ENCODE measurements at regions not wholly inside any gene's neighbourhood (a gene's known extent, or its start where the extent isn't known, plus 50 kb on each side); places are given as distances from the start of the nearest gene placed in this dataset.
"Not testable (repeated sequence)": the region's sequence is repeated elsewhere in the genome, so short reads cannot be mapped to it uniquely, and the experiment has no call there.

- Histone ChIP-seq H3F3A (ENCODE audit: control insufficient read depth, insufficient read depth) (no peaks in the 10 kb centered on the region), H3K4me2 (ENCODE audit: low read length) (no peak overlapping the region), H3K79me2 (ENCODE audit: control insufficient read depth, low read length) (no peaks in the 10 kb centered on the region), H3K27me3 (ENCODE audit: control insufficient read depth, low read length) (no peaks in the 10 kb centered on the region), H3K9me3 (ENCODE audit: control insufficient read depth, insufficient read depth, low read length) (no peaks in the 10 kb centered on the region), H3K4me3 (ENCODE audit: low read length) (no peak overlapping the region), H3K27ac (ENCODE audit: low read depth, low read length) (no peak overlapping the region), H3K9me2 (replicated peaks; ENCODE audit: control insufficient read depth, low read length) (no peaks in the 10 kb centered on the region), H4K20me1 (ENCODE audit: control insufficient read depth, insufficient read depth, low read depth, low read length) (no peaks in the 10 kb centered on the region), H3K4me1 (ENCODE audit: control insufficient read depth, low read length) (no peaks in the 10 kb centered on the region), H3K36me3 (ENCODE audit: control insufficient read depth, low read length) (no peaks in the 10 kb centered on the region)
- TF ChIP-seq CTCF (IDR thresholded peaks at IDR 0.05; ENCODE audit: low read depth, low read length, poor library complexity, severe bottlenecking) = no peak
- TF ChIP-seq EZH2phosphoT487 (IDR thresholded peaks at IDR 0.05; ENCODE audit: borderline replicate concordance, low read length) = no peak
Measured at GRCh38 chr4:55272102-55272501, 73.9 kb upstream of the SRD5A3 start.

- H3K4me3 ChIP-seq (ENCODE audit: low read length) = no peak overlapping the region
- no peaks in the 10 kb centered on the region for H3K27me3 ChIP-seq (ENCODE audit: control insufficient read depth, low read length)
- H3K9me3 ChIP-seq (ENCODE audit: control insufficient read depth, insufficient read depth, low read length) = no peaks in the 10 kb centered on the region
- H4K20me1 ChIP-seq (ENCODE audit: control insufficient read depth, insufficient read depth, low read depth, low read length) = no peaks in the 10 kb centered on the region
- no peak overlapping the region for H3K4me2 ChIP-seq (ENCODE audit: low read length)
- H3K79me2 ChIP-seq (ENCODE audit: control insufficient read depth, low read length) = no peaks in the 10 kb centered on the region
- TF ChIP-seq EZH2phosphoT487 (IDR thresholded peaks at IDR 0.05; ENCODE audit: borderline replicate concordance, low read length) (no peak), CTCF (IDR thresholded peaks at IDR 0.05; ENCODE audit: low read depth, low read length, poor library complexity, severe bottlenecking) (no peak)
- no peaks in the 10 kb centered on the region for H3K4me1 ChIP-seq (ENCODE audit: control insufficient read depth, low read length)
- H3K36me3 ChIP-seq (ENCODE audit: control insufficient read depth, low read length) = no peaks in the 10 kb centered on the region
- no peaks in the 10 kb centered on the region for H3F3A ChIP-seq (ENCODE audit: control insufficient read depth, insufficient read depth)
- H3K9me2 ChIP-seq (replicated peaks; ENCODE audit: control insufficient read depth, low read length) = no peaks in the 10 kb centered on the region
- no peak overlapping the region for H3K27ac ChIP-seq (ENCODE audit: low read depth, low read length)
Measured at GRCh38 chr4:55272589-55272988, 73.5 kb upstream of the SRD5A3 start.

GRCh38 chr4:55277011-55277410 is 69.0 kb upstream of the SRD5A3 start:
- H3K9me2 ChIP-seq (replicated peaks; ENCODE audit: control insufficient read depth, low read length) = no peaks in the 10 kb centered on the region
- no peaks in the 10 kb centered on the region for H3K27me3 ChIP-seq (ENCODE audit: control insufficient read depth, low read length)
- H3F3A ChIP-seq (ENCODE audit: control insufficient read depth, insufficient read depth) = no peaks in the 10 kb centered on the region
- H4K20me1 ChIP-seq (ENCODE audit: control insufficient read depth, insufficient read depth, low read depth, low read length) = no peaks in the 10 kb centered on the region
- H3K36me3 ChIP-seq (ENCODE audit: control insufficient read depth, low read length) = no peaks in the 10 kb centered on the region
- H3K4me2 ChIP-seq (ENCODE audit: low read length) = no peak overlapping the region
- no peak overlapping the region for H3K4me3 ChIP-seq (ENCODE audit: low read length)
- H3K9me3 ChIP-seq (ENCODE audit: control insufficient read depth, insufficient read depth, low read length) = no peaks in the 10 kb centered on the region
- no peaks in the 10 kb centered on the region for H3K79me2 ChIP-seq (ENCODE audit: control insufficient read depth, low read length)
- H3K27ac ChIP-seq (ENCODE audit: low read depth, low read length) = no peak overlapping the region
- TF ChIP-seq CTCF (IDR thresholded peaks at IDR 0.05; ENCODE audit: low read depth, low read length, poor library complexity, severe bottlenecking) = no peak
- no peak for TF ChIP-seq EZH2phosphoT487 (IDR thresholded peaks at IDR 0.05; ENCODE audit: borderline replicate concordance, low read length)
- no peaks in the 10 kb centered on the region for H3K4me1 ChIP-seq (ENCODE audit: control insufficient read depth, low read length)

GRCh38 chr4:55278316-55278715 is 67.7 kb upstream of the SRD5A3 start:
- Histone ChIP-seq H3K9me3 (ENCODE audit: control insufficient read depth, insufficient read depth, low read length) (no peaks in the 10 kb centered on the region), H3K4me2 (ENCODE audit: low read length) (no peak overlapping the region), H3K27me3 (ENCODE audit: control insufficient read depth, low read length) (no peaks in the 10 kb centered on the region), H3K9me2 (replicated peaks; ENCODE audit: control insufficient read depth, low read length) (no peaks in the 10 kb centered on the region), H3K4me3 (ENCODE audit: low read length) (no peak overlapping the region), H3K4me1 (ENCODE audit: control insufficient read depth, low read length) (no peaks in the 10 kb centered on the region), H3K36me3 (ENCODE audit: control insufficient read depth, low read length) (no peaks in the 10 kb centered on the region), H3K27ac (ENCODE audit: low read depth, low read length) (no peak overlapping the region), H3F3A (ENCODE audit: control insufficient read depth, insufficient read depth) (no peaks in the 10 kb centered on the region), H4K20me1 (ENCODE audit: control insufficient read depth, insufficient read depth, low read depth, low read length) (no peaks in the 10 kb centered on the region), H3K79me2 (ENCODE audit: control insufficient read depth, low read length) (no peaks in the 10 kb centered on the region)
- no peak for TF ChIP-seq EZH2phosphoT487 (IDR thresholded peaks at IDR 0.05; ENCODE audit: borderline replicate concordance, low read length)
- TF ChIP-seq CTCF (IDR thresholded peaks at IDR 0.05; ENCODE audit: low read depth, low read length, poor library complexity, severe bottlenecking) = no peak

GRCh38 chr4:55280474-55280873 is 65.6 kb upstream of the SRD5A3 start:
- not testable (repeated sequence) for H3K4me3 ChIP-seq (ENCODE audit: low read length); H3K27me3 ChIP-seq (ENCODE audit: control insufficient read depth, low read length); H3K27ac ChIP-seq (ENCODE audit: low read depth, low read length); H3F3A ChIP-seq (ENCODE audit: control insufficient read depth, insufficient read depth); H3K36me3 ChIP-seq (ENCODE audit: control insufficient read depth, low read length); H3K9me3 ChIP-seq (ENCODE audit: control insufficient read depth, insufficient read depth, low read length); H3K79me2 ChIP-seq (ENCODE audit: control insufficient read depth, low read length); H3K9me2 ChIP-seq (replicated peaks; ENCODE audit: control insufficient read depth, low read length); H3K4me2 ChIP-seq (ENCODE audit: low read length); H3K4me1 ChIP-seq (ENCODE audit: control insufficient read depth, low read length); H4K20me1 ChIP-seq (ENCODE audit: control insufficient read depth, insufficient read depth, low read depth, low read length)

All from DOHH2 (cell line).